ENCODE measurements at regions not wholly inside any gene's neighbourhood (a gene's known extent, or its start where the extent isn't known, plus 50 kb on each side); places are given as distances from the start of the nearest gene placed in this dataset.

DNA sequence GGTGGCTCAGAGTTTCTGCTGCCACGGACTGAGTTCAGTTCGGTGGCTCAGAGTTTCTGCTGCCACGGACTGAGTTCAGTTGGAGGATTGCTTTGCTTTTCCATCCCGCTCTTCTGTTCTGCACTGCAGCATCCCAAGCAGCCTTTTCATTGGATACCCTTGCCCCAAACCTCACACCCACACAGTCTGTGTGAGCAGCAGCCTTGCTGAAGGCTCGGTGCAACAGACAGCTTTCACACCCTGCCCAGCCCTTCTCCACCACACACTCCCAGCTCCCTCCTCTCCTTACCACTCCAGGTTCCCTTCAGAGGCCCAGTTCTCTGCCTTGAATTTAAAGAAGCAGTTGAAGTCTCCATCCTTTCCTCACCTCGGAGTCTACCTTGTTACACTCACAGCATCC is 52.5 kb upstream of the CHD6 start:
- DNase-seq = no peak
- ChIA-PET CTCF (no interaction called here), POLR2A (no interaction called here)
- TF ChIP-seq, protein P1, sequence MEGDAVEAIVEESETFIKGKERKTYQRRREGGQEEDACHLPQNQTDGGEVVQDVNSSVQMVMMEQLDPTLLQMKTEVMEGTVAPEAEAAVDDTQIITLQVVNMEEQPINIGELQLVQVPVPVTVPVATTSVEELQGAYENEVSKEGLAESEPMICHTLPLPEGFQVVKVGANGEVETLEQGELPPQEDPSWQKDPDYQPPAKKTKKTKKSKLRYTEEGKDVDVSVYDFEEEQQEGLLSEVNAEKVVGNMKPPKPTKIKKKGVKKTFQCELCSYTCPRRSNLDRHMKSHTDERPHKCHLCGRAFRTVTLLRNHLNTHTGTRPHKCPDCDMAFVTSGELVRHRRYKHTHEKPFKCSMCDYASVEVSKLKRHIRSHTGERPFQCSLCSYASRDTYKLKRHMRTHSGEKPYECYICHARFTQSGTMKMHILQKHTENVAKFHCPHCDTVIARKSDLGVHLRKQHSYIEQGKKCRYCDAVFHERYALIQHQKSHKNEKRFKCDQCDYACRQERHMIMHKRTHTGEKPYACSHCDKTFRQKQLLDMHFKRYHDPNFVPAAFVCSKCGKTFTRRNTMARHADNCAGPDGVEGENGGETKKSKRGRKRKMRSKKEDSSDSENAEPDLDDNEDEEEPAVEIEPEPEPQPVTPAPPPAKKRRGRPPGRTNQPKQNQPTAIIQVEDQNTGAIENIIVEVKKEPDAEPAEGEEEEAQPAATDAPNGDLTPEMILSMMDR (IDR thresholded peaks at IDR 0.05) = no peak
- Mint-ChIP-seq H3K9me3 (no peaks in the 10 kb centered on the region), H3K36me3 (ENCODE audit: low read depth) (no peaks in the 10 kb centered on the region), H3K27ac (no peak overlapping the region), H3K27me3 (peaks cover 14% of the 10 kb centered on the region), H3K4me1 (peaks cover 15% of the 10 kb centered on the region), H3K4me3 (no peak overlapping the region)
- intact Hi-C loops (cut with micrococcal nuclease) = no loop called here
- ATAC-seq (ENCODE audit: low read depth) = no peak

DNA sequence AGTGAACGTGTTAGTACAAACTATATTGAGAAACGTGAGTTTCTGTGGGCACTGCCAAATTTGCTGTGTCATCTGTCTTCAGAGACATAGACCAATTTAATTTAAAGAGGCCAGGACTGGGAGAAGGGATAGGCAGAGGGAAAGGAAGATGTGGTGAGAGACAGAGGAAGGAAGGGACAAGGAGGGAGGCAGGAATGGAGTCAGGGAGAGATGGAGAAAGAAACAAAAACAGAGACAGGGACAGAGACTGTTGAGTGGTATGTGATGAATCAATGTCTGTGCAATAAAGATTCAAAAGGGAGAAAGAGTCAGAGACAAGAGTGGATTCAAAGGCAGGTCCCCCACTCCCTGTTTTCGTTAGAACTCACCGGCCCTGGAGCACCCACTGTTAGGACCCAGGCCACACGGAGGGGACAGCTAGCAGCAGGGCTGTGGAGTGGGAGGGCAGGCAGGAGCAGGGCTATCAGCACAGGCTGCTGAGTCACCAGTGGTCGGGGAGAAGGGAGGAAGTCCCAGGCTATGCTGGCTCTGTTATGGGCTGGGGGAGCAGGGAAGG is 51.6 kb upstream of the CHD6 start:
- H3K27me3 Mint-ChIP-seq = peaks cover 12% of the 10 kb centered on the region
- intact Hi-C loops (cut with micrococcal nuclease) = no loop called here
- H3K9me3 Mint-ChIP-seq = no peaks in the 10 kb centered on the region
- POLR2A ChIA-PET = no interaction called here
- H3K36me3 Mint-ChIP-seq (ENCODE audit: low read depth) = no peaks in the 10 kb centered on the region
- H3K4me3 Mint-ChIP-seq = no peak overlapping the region
- CTCF ChIA-PET = no interaction called here
- no peak for DNase-seq
- ATAC-seq (ENCODE audit: low read depth) = no peak
- H3K27ac Mint-ChIP-seq = no peak overlapping the region
- TF ChIP-seq, protein P1 (IDR thresholded peaks at IDR 0.05) = no peak
- H3K4me1 Mint-ChIP-seq = peaks cover 15% of the 10 kb centered on the region

DNA sequence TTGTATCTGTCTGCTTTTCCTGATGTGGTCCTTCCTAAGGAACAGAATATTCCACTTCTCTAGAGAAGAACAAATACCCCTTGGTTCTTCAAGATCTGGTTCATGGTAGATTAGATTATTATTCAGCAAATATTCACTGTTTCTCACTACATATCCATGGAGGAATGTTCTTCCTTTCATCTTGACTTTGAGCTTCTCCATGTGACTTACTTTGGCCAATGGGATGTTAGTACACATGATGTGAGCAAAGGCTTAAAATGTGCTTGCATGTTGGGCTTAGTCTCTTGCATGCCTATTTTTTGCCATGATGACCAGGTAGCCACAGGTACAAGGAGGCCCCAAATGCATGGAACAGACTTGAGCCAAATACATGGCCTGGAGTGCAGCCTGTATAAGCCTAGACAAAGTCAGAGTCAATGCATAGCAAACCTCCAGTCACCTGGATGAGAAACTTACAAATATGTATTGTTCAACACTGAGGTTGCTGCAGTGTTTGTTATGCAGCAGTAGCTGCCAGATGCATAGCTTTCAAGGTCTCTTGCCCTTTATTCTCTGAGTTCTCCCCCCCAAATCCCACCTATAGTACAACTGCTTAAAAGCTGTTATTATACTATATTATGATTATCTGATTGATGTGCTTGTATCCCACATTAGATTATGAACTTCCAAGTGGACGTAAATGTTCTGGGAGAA is 50.0 kb upstream of the CHD6 start:
- H3K4me3 Mint-ChIP-seq = no peak overlapping the region
- DNase-seq = no peak
- peaks cover 12% of the 10 kb centered on the region for H3K27me3 Mint-ChIP-seq
- ChIA-PET POLR2A (no interaction called here), CTCF (no interaction called here)
- no peaks in the 10 kb centered on the region for H3K36me3 Mint-ChIP-seq (ENCODE audit: low read depth)
- H3K4me1 Mint-ChIP-seq = peaks cover 11% of the 10 kb centered on the region
- no peak overlapping the region for H3K27ac Mint-ChIP-seq
- intact Hi-C loops (cut with micrococcal nuclease) = no loop called here
- TF ChIP-seq, protein P1 (IDR thresholded peaks at IDR 0.05) = no peak
- no peak for ATAC-seq (ENCODE audit: low read depth)
- H3K9me3 Mint-ChIP-seq = no peaks in the 10 kb centered on the region

All from activated B cell treated with CpG ODN at 0.5 μM for 24 hours (primary cell).